Activated T-helper 1 cell treated with anti-CD3 and anti-CD28 coated beads, Interleukin-12 subunit alpha, Interleukin-12 subunit beta, Interleukin-2, Interleukin-4 antibody, amounts not matched to agents 30 ng/mL and 10 ng/mL and 1 ng/mL, durations not matched to agents 14 hours and 24 hours and 36 hours (primary cell): ENCODE measurements at regions not wholly inside any gene's neighbourhood (a gene's known extent, or its start where the extent isn't known, plus 50 kb on each side); places are given as distances from the start of the nearest gene placed in this dataset.
"Not testable (repeated sequence)": the region's sequence is repeated elsewhere in the genome, so short reads cannot be mapped to it uniquely, and the experiment has no call there.

Source experiments
- DNase-seq: peaks from one replicate; pipeline ENCODE4 v3.0.0; 2021; ENCODE audit warnings: low spot score
- H3K27ac Mint-ChIP-seq: one replicate; pipeline ENCODE4 v1.8.0; 2021; ENCODE audit warnings: mild to moderate bottlenecking, mixed read lengths
- H3K27me3 Mint-ChIP-seq: one replicate; pipeline ENCODE4 v1.8.0; 2022; ENCODE audit warnings: mild to moderate bottlenecking, moderate library complexity, mixed read lengths; ENCODE audit not compliant: insufficient read depth
- H3K36me3 Mint-ChIP-seq: one replicate; pipeline ENCODE4 v1.8.0; 2021; ENCODE audit warnings: low read depth, mixed read lengths
- H3K4me1 Mint-ChIP-seq: one replicate; pipeline ENCODE4 v1.8.0; 2021; ENCODE audit warnings: low read depth, mixed read lengths
- H3K4me3 Mint-ChIP-seq: one replicate; pipeline ENCODE4 v1.8.0; 2021; ENCODE audit warnings: mild to moderate bottlenecking, moderate library complexity, mixed read lengths
- H3K9me3 Mint-ChIP-seq: one replicate; pipeline ENCODE4 v1.8.0; 2021; ENCODE audit warnings: mixed read lengths
- intact Hi-C: fragments of 100-400 bp; cut with micrococcal nuclease; formaldehyde crosslinking; loops from one replicate; pipeline ENCODE4 v1.15.1; 2024

GRCh38 chr4:124449881-124450280 is 262.7 kb downstream of the ANKRD50 start:
- H3K27me3 Mint-ChIP-seq = no peaks in the 10 kb centered on the region
- intact Hi-C loops = no loop called here
- H3K4me3 Mint-ChIP-seq = no peak overlapping the region
- H3K36me3 Mint-ChIP-seq = no peaks in the 10 kb centered on the region
- H3K27ac Mint-ChIP-seq = no peak overlapping the region
- no peak for DNase-seq
- H3K9me3 Mint-ChIP-seq = no peaks in the 10 kb centered on the region
- H3K4me1 Mint-ChIP-seq = no peaks in the 10 kb centered on the region

GRCh38 chr4:124450851-124451250 is 261.7 kb downstream of the ANKRD50 start:
- Mint-ChIP-seq H3K27me3 (no peaks in the 10 kb centered on the region), H3K4me3 (no peak overlapping the region), H3K36me3 (no peaks in the 10 kb centered on the region), H3K4me1 (no peaks in the 10 kb centered on the region), H3K27ac (no peak overlapping the region), H3K9me3 (no peaks in the 10 kb centered on the region)
- DNase-seq = no peak
- intact Hi-C loops = no loop called here

- Mint-ChIP-seq H3K27me3 (no peaks in the 10 kb centered on the region), H3K27ac (no peak overlapping the region), H3K9me3 (no peaks in the 10 kb centered on the region), H3K36me3 (no peaks in the 10 kb centered on the region), H3K4me3 (no peak overlapping the region), H3K4me1 (no peaks in the 10 kb centered on the region)
- intact Hi-C loops = no loop called here
- no peak for DNase-seq
Observed at GRCh38 chr4:124454772-124455270, 257.7 kb downstream of the ANKRD50 start.

GRCh38 chr4:124455671-124456070 is 256.9 kb downstream of the ANKRD50 start:
- DNase-seq = no peak
- H3K36me3 Mint-ChIP-seq = no peaks in the 10 kb centered on the region
- no peak overlapping the region for H3K27ac Mint-ChIP-seq
- intact Hi-C loops = no loop called here
- no peaks in the 10 kb centered on the region for H3K4me1 Mint-ChIP-seq
- no peak overlapping the region for H3K4me3 Mint-ChIP-seq
- no peaks in the 10 kb centered on the region for H3K27me3 Mint-ChIP-seq
- H3K9me3 Mint-ChIP-seq = no peaks in the 10 kb centered on the region

GRCh38 chr4:124459196-124459940 is 253.2 kb downstream of the ANKRD50 start:
- H3K4me1 Mint-ChIP-seq = no peaks in the 10 kb centered on the region
- no peak overlapping the region for H3K27ac Mint-ChIP-seq
- H3K36me3 Mint-ChIP-seq = no peaks in the 10 kb centered on the region
- intact Hi-C loops = no loop called here
- no peak overlapping the region for H3K4me3 Mint-ChIP-seq
- peaks cover 5% of the 10 kb centered on the region for H3K9me3 Mint-ChIP-seq
- H3K27me3 Mint-ChIP-seq = no peaks in the 10 kb centered on the region
- DNase-seq = no peak

GRCh38 chr4:124459941-124460310 is 252.6 kb downstream of the ANKRD50 start:
- no peaks in the 10 kb centered on the region for H3K4me1 Mint-ChIP-seq
- H3K4me3 Mint-ChIP-seq = no peak overlapping the region
- no peaks in the 10 kb centered on the region for H3K27me3 Mint-ChIP-seq
- no peaks in the 10 kb centered on the region for H3K36me3 Mint-ChIP-seq
- no peak for DNase-seq
- H3K9me3 Mint-ChIP-seq = peaks cover 5% of the 10 kb centered on the region
- no peak overlapping the region for H3K27ac Mint-ChIP-seq
- intact Hi-C loops = no loop called here

GRCh38 chr4:124461592-124461991 is 250.9 kb downstream of the ANKRD50 start:
- H3K27ac Mint-ChIP-seq, H3K9me3 Mint-ChIP-seq, H3K36me3 Mint-ChIP-seq, DNase-seq, H3K4me1 Mint-ChIP-seq, H3K4me3 Mint-ChIP-seq, intact Hi-C loops, H3K27me3 Mint-ChIP-seq: not testable (repeated sequence)

- Mint-ChIP-seq H3K9me3 (peaks cover 5% of the 10 kb centered on the region), H3K27me3 (no peaks in the 10 kb centered on the region), H3K27ac (no peak overlapping the region), H3K36me3 (no peaks in the 10 kb centered on the region), H3K4me3 (no peak overlapping the region), H3K4me1 (no peaks in the 10 kb centered on the region)
- intact Hi-C loops = no loop called here
- DNase-seq = no peak
Observed at GRCh38 chr4:124462954-124463828, 249.3 kb downstream of the ANKRD50 start.

GRCh38 chr4:124464836-124465235 is 247.7 kb downstream of the ANKRD50 start:
- no peaks in the 10 kb centered on the region for H3K4me1 Mint-ChIP-seq
- H3K9me3 Mint-ChIP-seq = peaks cover 5% of the 10 kb centered on the region
- H3K27me3 Mint-ChIP-seq = no peaks in the 10 kb centered on the region
- H3K27ac Mint-ChIP-seq = no peak overlapping the region
- H3K36me3 Mint-ChIP-seq = no peaks in the 10 kb centered on the region
- DNase-seq = no peak
- intact Hi-C loops = loop anchor here (1.0 kb wide), 1 partner anchor 38 kb away; no protein-coding TSS in a partner anchor
- no peak overlapping the region for H3K4me3 Mint-ChIP-seq

GRCh38 chr4:124468360-124468759 is 244.2 kb downstream of the ANKRD50 start:
- intact Hi-C loops = no loop called here
- Mint-ChIP-seq H3K4me1 (no peaks in the 10 kb centered on the region), H3K27ac (no peak overlapping the region), H3K4me3 (no peak overlapping the region), H3K36me3 (no peaks in the 10 kb centered on the region), H3K27me3 (no peaks in the 10 kb centered on the region), H3K9me3 (peaks cover 5% of the 10 kb centered on the region)
- DNase-seq = no peak

- Mint-ChIP-seq H3K4me3 (no peak overlapping the region), H3K27me3 (no peaks in the 10 kb centered on the region), H3K36me3 (no peaks in the 10 kb centered on the region), H3K4me1 (no peaks in the 10 kb centered on the region), H3K9me3 (peaks cover 8% of the 10 kb centered on the region), H3K27ac (no peak overlapping the region)
- DNase-seq = no peak
- intact Hi-C loops = no loop called here
Observed at GRCh38 chr4:124469981-124470380, 242.6 kb downstream of the ANKRD50 start.

GRCh38 chr4:124478470-124478869 is 234.1 kb downstream of the ANKRD50 start:
- H3K27me3 Mint-ChIP-seq = no peaks in the 10 kb centered on the region
- no peak for DNase-seq
- H3K4me1 Mint-ChIP-seq = no peaks in the 10 kb centered on the region
- no peak overlapping the region for H3K4me3 Mint-ChIP-seq
- intact Hi-C loops = no loop called here
- H3K36me3 Mint-ChIP-seq = no peaks in the 10 kb centered on the region
- no peak overlapping the region for H3K27ac Mint-ChIP-seq
- peaks cover 3% of the 10 kb centered on the region for H3K9me3 Mint-ChIP-seq

- Mint-ChIP-seq H3K4me3 (no peak overlapping the region), H3K27me3 (no peaks in the 10 kb centered on the region), H3K27ac (no peak overlapping the region), H3K36me3 (no peaks in the 10 kb centered on the region), H3K9me3 (no peaks in the 10 kb centered on the region), H3K4me1 (no peaks in the 10 kb centered on the region)
- no peak for DNase-seq
- intact Hi-C loops = no loop called here
Observed at GRCh38 chr4:124480061-124480460, 232.5 kb downstream of the ANKRD50 start.
